Stimulated activated naive CD8-positive, alpha-beta T cell treated with anti-CD3 and anti-CD28 coated beads, Interleukin-15, Interleukin-2, amounts not matched to agents 100 U/mL and 50 U/mL, for 24 hours (primary cell): ENCODE measurements at regions not wholly inside any gene's neighbourhood (a gene's known extent, or its start where the extent isn't known, plus 50 kb on each side); places are given as distances from the start of the nearest gene placed in this dataset.
A peak's percentile ranks its signal among the peaks of the same experiment; 100 is the strongest.
"Not testable (repeated sequence)": the region's sequence is repeated elsewhere in the genome, so short reads cannot be mapped to it uniquely, and the experiment has no call there.

ENCODE experiments used
- ATAC-seq: fragments of 150-1000 bp; cut with Tn5 transposase; one replicate; pipeline ENCODE4 v1.10.0; 2021
- DNase-seq: peaks from one replicate; pipeline ENCODE4 v3.0.0; 2021

- DNase-seq: no peak
- ATAC-seq: no peak
Measured at GRCh38 chr20:10109641-10110040, 74.9 kb downstream of the ANKEF1 start.

GRCh38 chr20:10110151-10110550 is 75.4 kb downstream of the ANKEF1 start:
- no peak for DNase-seq
- no peak for ATAC-seq

- no peak for ATAC-seq
- DNase-seq: no peak
Measured at GRCh38 chr20:10111139-10111958, 76.6 kb downstream of the ANKEF1 start.

- DNase-seq: no peak
- ATAC-seq: no peak
Measured at GRCh38 chr20:10111959-10112250, 77.1 kb downstream of the ANKEF1 start.

GRCh38 chr20:10113746-10114145 is 79.0 kb downstream of the ANKEF1 start:
- DNase-seq (no peak), ATAC-seq (no peak)

- no peak for ATAC-seq
- no peak for DNase-seq
Measured at GRCh38 chr20:10114598-10114997, 79.8 kb downstream of the ANKEF1 start.

- no peak for DNase-seq
- peak; percentile 46 for ATAC-seq
Measured at GRCh38 chr20:10115021-10115420, 80.2 kb downstream of the ANKEF1 start.

GRCh38 chr20:10119336-10119735 is 84.5 kb downstream of the ANKEF1 start:
- DNase-seq: no peak
- ATAC-seq: no peak

GRCh38 chr20:10124883-10125282 is 90.1 kb downstream of the ANKEF1 start:
- DNase-seq, ATAC-seq: not testable (repeated sequence)

- ATAC-seq (no peak), DNase-seq (no peak)
Measured at GRCh38 chr20:10125757-10126156, 91.0 kb downstream of the ANKEF1 start.

GRCh38 chr20:10129749-10130148 is 88.9 kb upstream of the SNAP25 start:
- DNase-seq: no peak
- ATAC-seq: no peak

- DNase-seq (no peak), ATAC-seq (no peak)
Measured at GRCh38 chr20:10131732-10132345, 86.8 kb upstream of the SNAP25 start.

GRCh38 chr20:10132387-10132786 is 86.2 kb upstream of the SNAP25 start:
- DNase-seq (no peak), ATAC-seq (no peak)

- ATAC-seq (no peak), DNase-seq (no peak)
Measured at GRCh38 chr20:10133532-10133931, 85.1 kb upstream of the SNAP25 start.

GRCh38 chr20:10134176-10134575 is 84.5 kb upstream of the SNAP25 start:
- ATAC-seq: no peak
- DNase-seq: no peak

GRCh38 chr20:10135438-10135837 is 83.2 kb upstream of the SNAP25 start:
- ATAC-seq (no peak), DNase-seq (no peak)

GRCh38 chr20:10137032-10137431 is 81.6 kb upstream of the SNAP25 start:
- DNase-seq: no peak
- no peak for ATAC-seq

GRCh38 chr20:10137533-10137932 is 81.1 kb upstream of the SNAP25 start:
- ATAC-seq: no peak
- DNase-seq: no peak

- no peak for ATAC-seq
- DNase-seq: no peak
Measured at GRCh38 chr20:10157549-10157948, 61.1 kb upstream of the SNAP25 start.

- ATAC-seq (no peak), DNase-seq (no peak)
Measured at GRCh38 chr20:10167040-10167439, 51.6 kb upstream of the SNAP25 start.

GRCh38 chr20:10167594-10167993 is 51.0 kb upstream of the SNAP25 start:
- DNase-seq (no peak), ATAC-seq (no peak)
